CD4-positive, CD25-positive, alpha-beta regulatory T cell (primary cell): ENCODE measurements at regions not wholly inside any gene's neighbourhood (a gene's known extent, or its start where the extent isn't known, plus 50 kb on each side); places are given as distances from the start of the nearest gene placed in this dataset.
A peak's percentile ranks its signal among the peaks of the same experiment; 100 is the strongest.

Source experiments
- ATAC-seq, 2 donors: fragments of 150-1000 bp; cut with Tn5 transposase; one replicate each; pipeline ENCODE4 v1.10.0; 2021; ENCODE audit warnings: low read depth in 2 of 2, moderate number of reproducible peaks in 2 of 2, moderate library complexity in 1 of 2
- DNase-seq, 3 donors: peaks; one replicate each; pipeline versions ENCODE4 v3.0.0 to v3.0.0-alpha.2; 2012 to 2022; ENCODE audit warnings: mixed read lengths in 1 of 3
- H3K27ac ChIP-seq: one replicate; pipeline ENCODE4 v1.7.0; 2013; ENCODE audit warnings: mild to moderate bottlenecking, low read length; ENCODE audit not compliant: insufficient read depth, poor library complexity, severe bottlenecking
- H3K27me3 ChIP-seq: one replicate; pipeline ENCODE4 v1.7.0; 2013; ENCODE audit warnings: low read length; ENCODE audit not compliant: control insufficient read depth, insufficient read depth
- H3K36me3 ChIP-seq: one replicate; pipeline ENCODE4 v1.7.0; 2013; ENCODE audit warnings: mild to moderate bottlenecking, low read length, moderate library complexity; ENCODE audit not compliant: control insufficient read depth, insufficient read depth
- H3K4me1 ChIP-seq: 2 replicates; pipeline ENCODE4 v1.7.0; 2013; ENCODE audit warnings: mild to moderate bottlenecking, low read length; ENCODE audit not compliant: insufficient read depth, control insufficient read depth, poor library complexity, severe bottlenecking
- H3K4me3 ChIP-seq: one replicate; pipeline ENCODE4 v1.7.0; 2013; ENCODE audit warnings: low read depth, mild to moderate bottlenecking, low read length, moderate library complexity
- H3K9me3 ChIP-seq, 2 experiments: 1 replicate in 1 of 2; 2 replicates in 1 of 2; pipeline ENCODE4 v1.7.0; 2013; ENCODE audit warnings: low read length in 2 of 2, mild to moderate bottlenecking in 1 of 2, moderate library complexity in 1 of 2; ENCODE audit not compliant: control insufficient read depth in 2 of 2
- H3K27ac Mint-ChIP-seq, 3 donors: one replicate each; pipeline ENCODE4 v1.8.0; 2020 to 2022; ENCODE audit warnings: mild to moderate bottlenecking in 3 of 3, mixed read lengths in 3 of 3, moderate library complexity in 2 of 3
- H3K27me3 Mint-ChIP-seq: one replicate; pipeline ENCODE4 v1.8.0; 2022; ENCODE audit warnings: mild to moderate bottlenecking, mixed read lengths
- H3K36me3 Mint-ChIP-seq: one replicate; pipeline ENCODE4 v1.8.0; 2020; ENCODE audit warnings: mixed read lengths
- H3K4me1 Mint-ChIP-seq, 4 donors: one replicate each; pipeline ENCODE4 v1.8.0; 2020 to 2022; ENCODE audit warnings: mixed read lengths in 4 of 4, mild to moderate bottlenecking in 1 of 4
- H3K4me3 Mint-ChIP-seq, 4 donors: one replicate each; pipeline ENCODE4 v1.8.0; 2020 to 2022; ENCODE audit warnings: mild to moderate bottlenecking in 4 of 4, mixed read lengths in 4 of 4, moderate library complexity in 3 of 4
- H3K9me3 Mint-ChIP-seq, 7 donors: one replicate each; pipeline ENCODE4 v1.8.0; 2020 to 2022; ENCODE audit warnings: mixed read lengths in 7 of 7, mild to moderate bottlenecking in 3 of 7, moderate library complexity in 2 of 7

DNA sequence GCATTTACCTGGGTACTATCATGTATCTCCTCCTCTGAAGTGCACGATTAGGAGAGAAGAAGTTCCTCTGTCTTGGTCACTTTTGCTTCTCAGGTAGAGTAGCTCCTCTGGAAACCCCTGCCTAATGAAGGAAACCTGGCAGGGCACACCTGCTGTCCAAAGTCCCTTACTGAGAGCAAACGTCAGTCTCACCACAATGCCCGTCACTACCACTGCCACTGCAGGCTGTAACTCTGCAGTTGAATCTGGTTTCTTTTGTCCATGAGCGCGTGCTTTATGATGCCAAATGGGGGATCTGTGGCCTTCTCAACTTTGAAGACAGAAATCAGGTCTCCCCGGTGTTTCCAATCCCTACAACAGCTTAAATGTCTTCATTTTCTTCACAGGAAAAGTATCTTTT lies 1068.6 kb downstream of the BCL11B start:
- H3K9me3 Mint-ChIP-seq, result no peaks in the 10 kb centered on the region

DNA sequence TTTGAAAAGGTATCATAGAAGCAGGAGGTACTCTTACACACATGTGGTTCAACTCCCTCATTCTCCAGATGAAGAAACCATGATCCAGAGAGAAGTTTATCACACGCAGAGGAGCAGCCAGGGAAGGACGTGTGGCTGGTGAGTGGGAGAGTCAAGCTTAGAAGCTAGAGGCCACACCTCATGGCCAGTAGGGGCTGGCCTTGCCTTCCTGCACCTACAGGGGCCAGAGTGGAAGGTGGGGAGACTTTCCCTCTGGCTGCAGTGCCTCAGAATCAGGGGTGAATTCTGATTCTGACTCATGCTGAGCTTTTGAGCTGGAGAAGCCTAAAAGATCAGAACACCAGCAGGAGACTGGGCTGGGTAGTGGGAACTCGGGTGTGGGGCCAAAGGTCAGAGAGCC lies 1067.9 kb downstream of the BCL11B start:
- no peaks in the 10 kb centered on the region for H3K27me3 Mint-ChIP-seq
- H3K36me3 Mint-ChIP-seq, result no peaks in the 10 kb centered on the region
- H3K9me3 Mint-ChIP-seq, result no peaks in the 10 kb centered on the region
- no peaks in the 10 kb centered on the region for H3K27me3 ChIP-seq
- H3K27ac ChIP-seq, result no peak overlapping the region
- ATAC-seq (no peak), DNase-seq (no peak)
- peaks cover 42% of the 10 kb centered on the region for H3K4me1 ChIP-seq
- H3K4me1 Mint-ChIP-seq, result peaks cover 21 to 94% (median 62%) of the 10 kb centered on the region in 4 donors
- H3K4me3 ChIP-seq, result no peak overlapping the region
- no peaks in the 10 kb centered on the region for H3K36me3 ChIP-seq
- H3K4me3 Mint-ChIP-seq, result peak overlapping the region in 2 of 4 donors; percentile 74 to 83
- H3K27ac Mint-ChIP-seq, result peak overlapping the region in 2 of 3 donors; percentile 87 to 93
- no peaks in the 10 kb centered on the region for H3K9me3 ChIP-seq

More for the DNA sequence above, 1068.6 kb downstream of the BCL11B start:
- peaks cover 42% of the 10 kb centered on the region for H3K4me1 ChIP-seq
- no peaks in the 10 kb centered on the region for H3K36me3 ChIP-seq
- no peaks in the 10 kb centered on the region for H3K9me3 ChIP-seq
- no peaks in the 10 kb centered on the region for H3K36me3 Mint-ChIP-seq
- ATAC-seq, result no peak
- peak overlapping the region; percentile 9 to 83 (median 68) for H3K4me3 Mint-ChIP-seq
- H3K27me3 Mint-ChIP-seq, result no peaks in the 10 kb centered on the region
- H3K4me3 ChIP-seq, result no peak overlapping the region
- no peaks in the 10 kb centered on the region for H3K27me3 ChIP-seq
- no peak overlapping the region for H3K27ac ChIP-seq
- peak overlapping the region; percentile 48 to 93 (median 79) for H3K27ac Mint-ChIP-seq
- no peak for DNase-seq
- H3K4me1 Mint-ChIP-seq, result peaks cover 28 to 94% (median 66%) of the 10 kb centered on the region in 4 donors

DNA sequence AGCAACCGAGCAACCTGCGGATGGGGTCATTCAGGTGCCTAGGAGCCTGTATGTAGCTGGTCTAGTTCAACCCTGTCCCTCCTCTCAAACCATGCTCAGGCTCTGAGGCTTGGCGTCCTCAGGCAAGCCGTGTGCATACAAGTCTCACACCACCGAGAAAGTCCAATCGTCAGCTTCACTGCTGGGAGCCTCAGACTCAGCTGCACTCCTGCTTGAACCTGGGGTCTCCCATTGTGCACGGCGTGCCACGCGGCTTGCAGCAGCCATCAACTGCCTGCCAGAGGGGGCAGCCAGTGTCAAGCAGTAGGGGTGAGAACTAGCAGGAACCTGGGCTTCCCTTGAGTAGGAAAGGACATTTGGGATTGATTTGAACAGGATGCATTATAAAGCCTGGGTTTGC lies 1064.6 kb downstream of the BCL11B start:
- ATAC-seq (no peak), DNase-seq (no peak)
- H3K4me1 ChIP-seq, result peaks cover 58% of the 10 kb centered on the region
- peaks cover 43 to 96% (median 67%) of the 10 kb centered on the region in 4 donors for H3K4me1 Mint-ChIP-seq
- H3K9me3 ChIP-seq, result no peaks in the 10 kb centered on the region
- no peaks in the 10 kb centered on the region for H3K27me3 ChIP-seq
- H3K4me3 Mint-ChIP-seq, result peak overlapping the region in 3 of 4 donors; percentile 26 to 52 (median 49)
- no peaks in the 10 kb centered on the region for H3K27me3 Mint-ChIP-seq
- no peaks in the 10 kb centered on the region for H3K9me3 Mint-ChIP-seq
- H3K36me3 Mint-ChIP-seq, result no peaks in the 10 kb centered on the region
- H3K27ac Mint-ChIP-seq, result peak overlapping the region; percentile 52 to 93 (median 74)
- H3K4me3 ChIP-seq, result no peak overlapping the region
- no peak overlapping the region for H3K27ac ChIP-seq
- no peaks in the 10 kb centered on the region for H3K36me3 ChIP-seq

DNA sequence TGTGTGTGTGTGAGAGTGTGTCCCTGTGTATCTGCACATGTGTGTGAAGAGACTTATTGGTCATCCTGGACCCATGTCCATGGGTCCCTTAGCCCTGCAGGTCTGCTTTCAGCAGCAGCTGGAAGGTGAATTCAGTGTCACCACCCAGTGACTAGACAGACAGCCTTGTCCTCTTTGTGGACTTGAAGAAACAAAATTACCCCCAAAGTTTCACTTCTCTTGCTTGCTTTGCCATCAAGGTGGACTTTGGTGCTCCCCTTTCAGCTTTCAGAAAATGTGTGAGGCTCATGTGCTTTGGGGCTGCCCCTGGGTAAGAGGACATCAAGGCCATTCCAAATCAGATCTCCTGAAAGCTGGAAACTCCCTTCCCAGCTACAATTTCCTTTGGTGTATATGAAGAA lies 1063.8 kb downstream of the BCL11B start:
- H3K36me3 ChIP-seq, result no peaks in the 10 kb centered on the region
- H3K4me1 ChIP-seq, result peaks cover 58% of the 10 kb centered on the region
- no peak for DNase-seq
- no peak overlapping the region for H3K27ac ChIP-seq
- Mint-ChIP-seq H3K36me3 (no peaks in the 10 kb centered on the region), H3K4me3 (peak overlapping the region in 2 of 4 donors; percentile 50 to 53), H3K9me3 (no peaks in the 10 kb centered on the region), H3K27me3 (no peaks in the 10 kb centered on the region), H3K4me1 (peaks cover 41 to 98% (median 65%) of the 10 kb centered on the region in 4 donors), H3K27ac (peak overlapping the region; percentile 60 to 93 (median 89))
- no peaks in the 10 kb centered on the region for H3K27me3 ChIP-seq
- ATAC-seq, result no peak
- H3K9me3 ChIP-seq, result no peaks in the 10 kb centered on the region
- peak overlapping the region; percentile 0 for H3K4me3 ChIP-seq

DNA sequence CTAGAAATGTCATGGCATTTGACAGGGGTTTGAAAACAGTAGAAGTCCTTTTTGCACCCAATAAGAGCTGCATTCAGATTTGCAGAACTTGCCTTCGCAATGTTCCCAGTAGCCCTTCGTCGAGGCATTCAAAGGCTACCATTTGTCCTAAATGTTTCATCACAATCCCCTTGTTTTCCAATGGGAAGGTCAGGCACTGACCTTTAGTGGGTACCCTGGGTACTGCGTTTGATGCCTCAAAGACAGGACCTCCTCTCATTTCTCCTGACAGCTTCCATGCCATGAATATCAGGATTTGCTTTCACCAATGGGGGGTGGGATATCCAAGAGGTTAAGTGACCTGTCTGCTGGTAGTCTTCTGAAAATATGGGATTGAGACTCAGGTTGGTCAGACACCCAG lies 1063.1 kb downstream of the BCL11B start:
- Mint-ChIP-seq H3K4me3 (peak overlapping the region in 1 of 4 donors; percentile 50), H3K27ac (peak overlapping the region in 2 of 3 donors; percentile 93 to 95), H3K36me3 (no peaks in the 10 kb centered on the region), H3K27me3 (no peaks in the 10 kb centered on the region), H3K4me1 (peaks cover 41 to 96% (median 60%) of the 10 kb centered on the region in 4 donors), H3K9me3 (no peaks in the 10 kb centered on the region)
- no peaks in the 10 kb centered on the region for H3K9me3 ChIP-seq
- ATAC-seq (no peak), DNase-seq (no peak)
- H3K4me1 ChIP-seq, result peaks cover 58% of the 10 kb centered on the region
- H3K4me3 ChIP-seq, result peak overlapping the region; percentile 0
- no peaks in the 10 kb centered on the region for H3K27me3 ChIP-seq
- no peaks in the 10 kb centered on the region for H3K36me3 ChIP-seq
- H3K27ac ChIP-seq, result no peak overlapping the region

DNA sequence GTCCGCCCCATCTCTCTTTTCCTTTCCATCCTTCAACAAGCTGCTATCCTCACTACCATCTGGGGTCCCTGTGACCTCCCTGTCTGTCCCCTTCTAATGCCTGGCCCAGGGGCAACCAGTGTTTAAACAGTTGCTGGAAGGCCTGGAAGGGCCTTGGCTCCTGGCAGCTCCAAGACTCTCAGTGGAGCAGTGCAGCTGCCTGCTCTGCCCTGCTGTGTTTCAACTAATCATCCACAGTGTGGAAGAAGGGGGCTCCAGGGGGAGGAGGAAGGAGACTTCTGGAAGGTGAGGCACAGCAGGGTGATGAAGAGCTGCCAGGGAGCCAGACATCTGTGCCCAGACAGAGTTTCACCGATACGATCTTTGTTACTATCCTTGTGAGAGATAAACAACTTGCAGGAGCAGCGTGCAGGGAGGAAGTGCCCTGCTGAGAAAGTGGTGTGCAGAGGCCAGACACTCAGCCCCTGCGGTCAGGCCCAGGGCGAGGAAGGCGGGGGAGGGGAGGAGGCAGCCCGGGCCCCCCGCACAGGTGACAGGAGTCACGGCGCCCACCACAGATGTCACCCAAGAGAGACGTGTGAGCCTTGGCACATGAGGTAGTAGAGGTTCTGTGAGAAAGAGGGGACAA lies 1061.8 kb downstream of the BCL11B start:
- DNase-seq, result peak in 2 of 3 donors; percentile 24 to 75
- Histone ChIP-seq H3K9me3 (no peaks in the 10 kb centered on the region), H3K27me3 (no peaks in the 10 kb centered on the region), H3K36me3 (no peaks in the 10 kb centered on the region), H3K4me3 (peak overlapping the region; percentile 51), H3K27ac (peak overlapping the region; percentile 30), H3K4me1 (peaks cover 58% of the 10 kb centered on the region)
- Mint-ChIP-seq H3K36me3 (no peaks in the 10 kb centered on the region), H3K4me3 (peak overlapping the region; percentile 59 to 91 (median 69)), H3K4me1 (peaks cover 41 to 95% (median 61%) of the 10 kb centered on the region in 4 donors), H3K9me3 (no peaks in the 10 kb centered on the region), H3K27me3 (no peaks in the 10 kb centered on the region), H3K27ac (peak overlapping the region; percentile 93 to 97 (median 95))
- ATAC-seq, result peak; percentile 69 to 79

DNA sequence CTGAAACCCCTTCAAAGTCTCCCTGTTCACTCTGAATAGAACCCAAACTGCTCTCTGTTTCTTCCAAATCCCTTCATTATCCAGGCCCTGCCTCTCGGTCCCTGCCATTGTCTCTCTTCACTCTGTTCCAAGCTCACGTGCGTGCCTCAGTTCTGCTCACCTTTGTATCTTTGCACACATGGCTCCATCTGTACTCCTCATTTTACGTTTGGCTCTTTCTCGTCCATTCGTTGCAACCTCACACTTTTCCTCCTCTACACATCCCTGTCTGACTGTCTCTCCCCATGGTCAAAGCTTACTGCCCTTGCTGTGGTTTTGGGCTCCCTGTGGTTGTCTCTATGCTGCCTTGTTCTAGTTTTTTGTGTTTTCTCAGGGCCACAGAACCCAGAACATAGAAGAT lies 1054.5 kb downstream of the BCL11B start:
- Histone ChIP-seq H3K27ac (no peak overlapping the region), H3K4me3 (no peak overlapping the region), H3K4me1 (peaks cover 11% of the 10 kb centered on the region), H3K9me3 (no peaks in the 10 kb centered on the region), H3K36me3 (no peaks in the 10 kb centered on the region), H3K27me3 (no peaks in the 10 kb centered on the region)
- H3K4me1 Mint-ChIP-seq, result peaks cover 14 to 37% (median 25%) of the 10 kb centered on the region in 4 donors
- no peaks in the 10 kb centered on the region for H3K36me3 Mint-ChIP-seq
- H3K27me3 Mint-ChIP-seq, result no peaks in the 10 kb centered on the region
- H3K4me3 Mint-ChIP-seq, result no peak overlapping the region
- H3K27ac Mint-ChIP-seq, result no peak overlapping the region
- H3K9me3 Mint-ChIP-seq, result peaks cover 0 to 6% (median 0%) of the 10 kb centered on the region in 7 donors
- ATAC-seq, result no peak
- no peak for DNase-seq

DNA sequence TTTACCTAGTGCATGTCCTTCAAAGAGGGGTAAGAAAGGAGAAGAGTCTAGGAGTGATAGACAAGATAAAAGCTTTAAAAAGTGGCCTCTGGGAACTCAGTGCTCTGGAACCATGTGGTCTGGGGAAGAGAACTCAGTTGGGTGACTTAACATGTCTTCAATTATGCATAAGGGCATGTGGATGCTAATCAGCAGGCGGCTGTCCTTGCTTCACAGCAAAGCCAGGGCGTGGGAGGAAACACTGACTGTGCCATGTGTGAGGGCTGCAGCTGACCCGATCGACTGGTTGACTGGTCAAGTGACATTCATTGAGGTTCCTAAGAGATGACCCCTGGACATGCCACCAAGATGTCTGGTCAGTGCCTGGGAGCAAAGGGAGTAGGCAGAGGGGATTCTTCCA lies 1053.8 kb downstream of the BCL11B start:
- Mint-ChIP-seq H3K36me3 (no peaks in the 10 kb centered on the region), H3K27me3 (no peaks in the 10 kb centered on the region), H3K4me1 (peaks cover 20 to 37% (median 29%) of the 10 kb centered on the region in 4 donors), H3K27ac (no peak overlapping the region), H3K9me3 (peaks cover 0 to 6% (median 0%) of the 10 kb centered on the region in 7 donors), H3K4me3 (no peak overlapping the region)
- Histone ChIP-seq H3K4me3 (no peak overlapping the region), H3K9me3 (no peaks in the 10 kb centered on the region), H3K4me1 (peaks cover 18% of the 10 kb centered on the region), H3K27ac (no peak overlapping the region), H3K36me3 (no peaks in the 10 kb centered on the region), H3K27me3 (no peaks in the 10 kb centered on the region)
- no peak for ATAC-seq
- no peak for DNase-seq
